Body of pancreas (tissue), 4 donors: ENCODE measurements at regions not wholly inside any gene's neighbourhood (a gene's known extent, or its start where the extent isn't known, plus 50 kb on each side); places are given as distances from the start of the nearest gene placed in this dataset.

Experiments used
- POLR2A ChIP-seq, 3 donors: fragments of 450-650 bp; IDR thresholded peaks; one replicate each; pipeline ENCODE4 v1.6.1; 2016; ENCODE audit warnings: antibody characterized with exemption in 3 of 3, mild to moderate bottlenecking in 2 of 3
- TF ChIP-seq, protein P1 (sequence below), 7 experiments: fragments of 450-650 bp in 4 of 7; fragments of 200-600 bp in 3 of 7; sonication (generic) in 3 of 7; IDR thresholded peaks; one replicate each; pipeline ENCODE4 v1.5.1; 2016 to 2019; ENCODE audit warnings: antibody characterized with exemption in 7 of 7

GRCh38 chr18:45399146-45399545 lies 216.1 kb upstream of the SLC14A2 start:
- no peak for TF ChIP-seq POLR2A (IDR thresholded peaks at IDR 0.05)
- TF ChIP-seq, protein P1, sequence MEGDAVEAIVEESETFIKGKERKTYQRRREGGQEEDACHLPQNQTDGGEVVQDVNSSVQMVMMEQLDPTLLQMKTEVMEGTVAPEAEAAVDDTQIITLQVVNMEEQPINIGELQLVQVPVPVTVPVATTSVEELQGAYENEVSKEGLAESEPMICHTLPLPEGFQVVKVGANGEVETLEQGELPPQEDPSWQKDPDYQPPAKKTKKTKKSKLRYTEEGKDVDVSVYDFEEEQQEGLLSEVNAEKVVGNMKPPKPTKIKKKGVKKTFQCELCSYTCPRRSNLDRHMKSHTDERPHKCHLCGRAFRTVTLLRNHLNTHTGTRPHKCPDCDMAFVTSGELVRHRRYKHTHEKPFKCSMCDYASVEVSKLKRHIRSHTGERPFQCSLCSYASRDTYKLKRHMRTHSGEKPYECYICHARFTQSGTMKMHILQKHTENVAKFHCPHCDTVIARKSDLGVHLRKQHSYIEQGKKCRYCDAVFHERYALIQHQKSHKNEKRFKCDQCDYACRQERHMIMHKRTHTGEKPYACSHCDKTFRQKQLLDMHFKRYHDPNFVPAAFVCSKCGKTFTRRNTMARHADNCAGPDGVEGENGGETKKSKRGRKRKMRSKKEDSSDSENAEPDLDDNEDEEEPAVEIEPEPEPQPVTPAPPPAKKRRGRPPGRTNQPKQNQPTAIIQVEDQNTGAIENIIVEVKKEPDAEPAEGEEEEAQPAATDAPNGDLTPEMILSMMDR (IDR thresholded peaks at IDR 0.05) = no peak
